GM12878 (cell line): ENCODE measurements at regions not wholly inside any gene's neighbourhood (a gene's known extent, or its start where the extent isn't known, plus 50 kb on each side); places are given as distances from the start of the nearest gene placed in this dataset.

ENCODE experiments used
- ATAC-seq: fragments of 200-7000 bp; cut with Tn5 transposase; 3 replicates; pipeline ENCODE4 v1.9.1; 2020; ENCODE audit warnings: mild to moderate bottlenecking, moderate library complexity
- BruUV-seq: library from RNA; stranded (reverse); fragments of 400-500 nt; replicated peaks from 2 replicates; lab custom pipeline; 2021; lab: Mats Ljungman, UMichigan
- CTCF ChIA-PET: fragments of 300-600 bp; sonication (Branson Sonifier 250); formaldehyde crosslinking; extraction: SDS; loops from one replicate; lab custom pipeline; 2021; ENCODE audit warnings: inconsistent platforms; lab: Yijun Ruan, JAX
- POLR2A ChIA-PET: fragments of 350-600 bp; formaldehyde crosslinking; extraction: SDS; loops from one replicate; lab custom pipeline; 2021; ENCODE audit warnings: inconsistent platforms; lab: Charles Lee
- RAD21 ChIA-PET: fragments of 300-600 bp; sonication (Branson Sonifier 250); formaldehyde crosslinking; loops from one replicate; lab custom pipeline; 2023; ENCODE audit warnings: antibody characterized with exemption; ENCODE audit not compliant: unreplicated experiment; lab: Charles Lee
- SMC1A ChIA-PET: fragments of 300-600 bp; sonication (Branson Sonifier 250); formaldehyde crosslinking; loops from one replicate; lab custom pipeline; 2023; ENCODE audit not compliant: unreplicated experiment, uncharacterized antibody; lab: Charles Lee
- DNase-seq: peaks from one replicate; pipeline ENCODE4 v3.0.0-alpha.2; 2011; ENCODE audit warnings: low read depth, low spot score
- FAIRE-seq: peaks from 3 replicates; lab custom pipeline; 2011; peaks lifted over from hg19 to GRCh38; lab: Jason Lieb, UNC
- H2AFZ ChIP-seq: 2 replicates; pipeline ENCODE4 v1.6.0; 2011; ENCODE audit warnings: low read depth, low read length, control low read depth; ENCODE audit not compliant: control insufficient read depth
- H3K27ac ChIP-seq: 2 replicates; pipeline ENCODE4 v1.5.1; 2011; ENCODE audit warnings: control low read depth; ENCODE audit not compliant: control insufficient read depth, insufficient read depth
- H3K27me3 ChIP-seq, 2 experiments: replicated peaks in 1 of 2; 2 replicates each; pipeline versions ENCODE4 v1.6.0 to v1.6.1; 2011; ENCODE audit warnings: low read length in 1 of 2; ENCODE audit not compliant: control insufficient read depth in 2 of 2, insufficient read depth in 2 of 2
- H3K36me3 ChIP-seq, 2 experiments: 2 replicates each; pipeline ENCODE4 v1.5.1; 2011; ENCODE audit warnings: low read length in 1 of 2; ENCODE audit not compliant: control insufficient read depth in 2 of 2, insufficient read depth in 2 of 2
- H3K4me1 ChIP-seq: 2 replicates; pipeline ENCODE4 v1.6.1; 2011; ENCODE audit warnings: mild to moderate bottlenecking, low read length, moderate library complexity, mixed read lengths; ENCODE audit not compliant: control insufficient read depth, insufficient read depth
- H3K4me2 ChIP-seq: 2 replicates; pipeline ENCODE4 v1.6.0; 2011; ENCODE audit warnings: control low read depth; ENCODE audit not compliant: control insufficient read depth, insufficient read depth
- H3K4me3 ChIP-seq: fragments of 200-600 bp; sonication (generic); 2 replicates; pipeline ENCODE4 v1.5.1; 2016
- H3K79me2 ChIP-seq: 2 replicates; pipeline ENCODE4 v1.6.0; 2011; ENCODE audit warnings: low read length; ENCODE audit not compliant: control insufficient read depth, insufficient read depth
- H3K9ac ChIP-seq: 2 replicates; pipeline ENCODE4 v1.8.0; 2011; ENCODE audit warnings: low read length, control low read depth, mixed read lengths; ENCODE audit not compliant: control insufficient read depth, insufficient read depth
- H3K9me3 ChIP-seq: replicated peaks from 3 replicates; pipeline ENCODE4 v1.5.1; 2011; ENCODE audit warnings: mild to moderate bottlenecking, low read length; ENCODE audit not compliant: control insufficient read depth, insufficient read depth
- H4K20me1 ChIP-seq: 2 replicates; pipeline ENCODE4 v1.6.0; 2011; ENCODE audit not compliant: control insufficient read depth, insufficient read depth
- CHD4 ChIP-seq: fragments of 200-600 bp; sonication (generic); IDR thresholded peaks from 2 replicates; pipeline ENCODE4 v1.6.1; 2016; ENCODE audit warnings: mild to moderate bottlenecking
- E2F4 ChIP-seq: IDR thresholded peaks from 2 replicates; pipeline ENCODE4 v1.6.1; 2012; ENCODE audit warnings: low read depth, low read length, improper control_type of control experiment
- GATAD2B ChIP-seq: fragments of 450-650 bp; conservative IDR thresholded peaks from 2 replicates; pipeline ENCODE4 v1.6.1; 2017; ENCODE audit warnings: low read depth, mild to moderate bottlenecking, moderate library complexity
- HDAC6 ChIP-seq: fragments of 200-600 bp; sonication (generic); IDR thresholded peaks from one replicate; pipeline ENCODE4 v1.8.0; 2017; ENCODE audit warnings: antibody characterized with exemption; ENCODE audit not compliant: unreplicated experiment
- HDGF ChIP-seq: fragments of 450-650 bp; IDR thresholded peaks from 2 replicates; pipeline ENCODE4 v1.6.1; 2016; ENCODE audit warnings: antibody characterized with exemption
- JUNB ChIP-seq: IDR thresholded peaks from 2 replicates; pipeline ENCODE4 v1.6.1; 2016; ENCODE audit warnings: antibody characterized with exemption, mild to moderate bottlenecking
- JUND ChIP-seq: IDR thresholded peaks from 2 replicates; pipeline ENCODE4 v1.6.1; 2012; ENCODE audit warnings: low read depth, mild to moderate bottlenecking, low read length, improper control_type of control experiment, moderate library complexity
- KLF5 ChIP-seq: fragments of 450-650 bp; IDR thresholded peaks from 2 replicates; pipeline ENCODE4 v1.6.1; 2014; ENCODE audit warnings: mild to moderate bottlenecking; ENCODE audit not compliant: partially characterized antibody
- MEF2A ChIP-seq: IDR thresholded peaks from 2 replicates; pipeline ENCODE4 v1.6.1; 2011; ENCODE audit warnings: low read depth, mild to moderate bottlenecking, low read length, moderate library complexity; ENCODE audit not compliant: insufficient read depth
- NBN ChIP-seq: fragments of 450-650 bp; IDR thresholded peaks from 2 replicates; pipeline ENCODE4 v1.6.1; 2016
- NFYA ChIP-seq: IDR thresholded peaks from 2 replicates; pipeline ENCODE4 v1.6.1; 2011; ENCODE audit warnings: low read depth, mild to moderate bottlenecking, low read length, improper control_type of control experiment, borderline replicate concordance
- NRF1 ChIP-seq: conservative IDR thresholded peaks from 2 replicates; pipeline ENCODE4 v1.6.1; 2011; ENCODE audit warnings: mild to moderate bottlenecking, low read depth, low read length, improper control_type of control experiment
- PKNOX1 ChIP-seq: fragments of 450-650 bp; IDR thresholded peaks from 2 replicates; pipeline ENCODE4 v1.6.1; 2016; ENCODE audit warnings: mild to moderate bottlenecking
- RELB ChIP-seq: fragments of 450-650 bp; IDR thresholded peaks from 2 replicates; pipeline ENCODE4 v1.6.1; 2017; ENCODE audit warnings: low read depth, mild to moderate bottlenecking, moderate library complexity
- SREBF2 ChIP-seq: IDR thresholded peaks from 2 replicates; pipeline ENCODE4 v1.6.1; 2012; ENCODE audit warnings: mild to moderate bottlenecking, low read length
- USF2 ChIP-seq: IDR thresholded peaks from 2 replicates; pipeline ENCODE4 v1.6.1; 2011; ENCODE audit warnings: low read depth, low read length, improper control_type of control experiment, borderline replicate concordance
- WRNIP1 ChIP-seq: IDR thresholded peaks from 2 replicates; pipeline ENCODE4 v1.6.1; 2011; ENCODE audit warnings: low read depth, low read length, improper control_type of control experiment, borderline replicate concordance
- ZBTB40 ChIP-seq: fragments of 450-650 bp; IDR thresholded peaks from 2 replicates; pipeline ENCODE4 v1.6.1; 2016; ENCODE audit warnings: mild to moderate bottlenecking, moderate library complexity, borderline replicate concordance
- ZNF622 ChIP-seq: fragments of 450-650 bp; IDR thresholded peaks from 2 replicates; pipeline ENCODE4 v1.6.1; 2017; ENCODE audit warnings: mild to moderate bottlenecking, inconsistent platforms
- WGBS: methylation state at CpG from one replicate; pipeline ENCODE4 v1.1.6; 2016; ENCODE audit warnings: low lambda C conversion rate; ENCODE audit not compliant: insufficient replicate concordance, insufficient coverage; ENCODE audit errors: missing lambda C conversion rate; 5-methylcytosine and 5-hydroxymethylcytosine counted together
- in situ Hi-C: fragments of 300-500 bp; cut with MboI; formaldehyde crosslinking; loops from 9 replicates; pipeline ENCODE4 v1.14.3; 2018; ENCODE audit warnings: mixed read lengths
- intact Hi-C: fragments of 100-400 bp; cut with micrococcal nuclease; formaldehyde crosslinking; loops from one replicate; pipeline ENCODE4 v1.14.2; 2022; ENCODE audit not compliant: unreplicated experiment

GRCh38 chr16:79501446-79501845, 99.1 kb downstream of the MAF start:
- H3K9me3 ChIP-seq: no peaks in the 10 kb centered on the region
- no peaks in the 10 kb centered on the region for H3K79me2 ChIP-seq
- POLR2A ChIA-PET: no interaction called here
- no peak overlapping the region for H2AFZ ChIP-seq
- 64% methylated on average over 4 of the region's 4 CpGs for WGBS
- no peaks in the 10 kb centered on the region for H3K27me3 ChIP-seq
- no peak for ATAC-seq
- H3K4me1 ChIP-seq: no peaks in the 10 kb centered on the region
- H3K4me2 ChIP-seq: no peak overlapping the region
- H3K27ac ChIP-seq: no peak overlapping the region
- CTCF ChIA-PET: no interaction called here
- no peak for FAIRE-seq
- in situ Hi-C loops: no loop called here
- no peak for DNase-seq
- H3K36me3 ChIP-seq: no peaks in the 10 kb centered on the region
- no peak overlapping the region for H3K9ac ChIP-seq
- RAD21 ChIA-PET: no interaction called here
- no peak overlapping the region for H3K4me3 ChIP-seq
- SMC1A ChIA-PET: no interaction called here
- BruUV-seq: no TSS peak
- intact Hi-C loops: no loop called here
- no peaks in the 10 kb centered on the region for H4K20me1 ChIP-seq
- no peak for TF ChIP-seq GATAD2B
- no peak for TF ChIP-seq NRF1
- TF ChIP-seq JUNB: no peak
- TF ChIP-seq NFYA: no peak
- no peak for TF ChIP-seq NBN
- TF ChIP-seq MEF2A: no peak
- no peak for TF ChIP-seq USF2
- no peak for TF ChIP-seq WRNIP1
- TF ChIP-seq E2F4: no peak
- no peak for TF ChIP-seq SREBF2
- no peak for TF ChIP-seq JUND
- no peak for TF ChIP-seq HDAC6
- no peak for TF ChIP-seq RELB
- no peak for TF ChIP-seq CHD4
- no peak for TF ChIP-seq HDGF
- no peak for TF ChIP-seq ZNF622
- TF ChIP-seq KLF5: no peak
- no peak for TF ChIP-seq PKNOX1
- TF ChIP-seq ZBTB40: no peak
